ENCODE measurements at regions not wholly inside any gene's neighbourhood (a gene's known extent, or its start where the extent isn't known, plus 50 kb on each side); places are given as distances from the start of the nearest gene placed in this dataset.

GRCh38 chr10:131027256-131027655 is 284.3 kb downstream of the TCERG1L start:
- no peak overlapping the region for H3K4me3 ChIP-seq (ENCODE audit: low read length)
- TF ChIP-seq CTCF (conservative IDR thresholded peaks at IDR 0.05; ENCODE audit: low read length) = no peak

GRCh38 chr10:131031346-131031745 is 280.2 kb downstream of the TCERG1L start:
- no peak overlapping the region for H3K4me3 ChIP-seq (ENCODE audit: low read length)
- DNase-seq (ENCODE audit: low read depth) = no peak
- no peak for TF ChIP-seq CTCF (conservative IDR thresholded peaks at IDR 0.05; ENCODE audit: low read length)

More at GRCh38 chr10:131027256-131027655, 284.3 kb downstream of the TCERG1L start:
- no peak for DNase-seq (ENCODE audit: low read depth)

- no peak for TF ChIP-seq CTCF (conservative IDR thresholded peaks at IDR 0.05; ENCODE audit: low read length)
- H3K4me3 ChIP-seq (ENCODE audit: low read length) = no peak overlapping the region
- DNase-seq (ENCODE audit: low read depth) = no peak
These were observed 279.0 kb downstream of the TCERG1L start for GRCh38 chr10:131032329-131033165.

- no peak for TF ChIP-seq CTCF (conservative IDR thresholded peaks at IDR 0.05; ENCODE audit: low read length)
- no peak for DNase-seq (ENCODE audit: low read depth)
- no peak overlapping the region for H3K4me3 ChIP-seq (ENCODE audit: low read length)
These were observed 278.1 kb downstream of the TCERG1L start for GRCh38 chr10:131033166-131034085.

- no peak for DNase-seq (ENCODE audit: low read depth)
- no peak for TF ChIP-seq CTCF (conservative IDR thresholded peaks at IDR 0.05; ENCODE audit: low read length)
- H3K4me3 ChIP-seq (ENCODE audit: low read length) = no peak overlapping the region
These were observed 277.1 kb downstream of the TCERG1L start for GRCh38 chr10:131034451-131034850.

GRCh38 chr10:131035779-131036178 is 275.7 kb downstream of the TCERG1L start:
- no peak overlapping the region for H3K4me3 ChIP-seq (ENCODE audit: low read length)
- TF ChIP-seq CTCF (conservative IDR thresholded peaks at IDR 0.05; ENCODE audit: low read length) = no peak
- DNase-seq (ENCODE audit: low read depth) = no peak

Data from AG10803 (cell line).